Upper lobe of left lung (tissue), 6 donors: ENCODE measurements at regions not wholly inside any gene's neighbourhood (a gene's known extent, or its start where the extent isn't known, plus 50 kb on each side); places are given as distances from the start of the nearest gene placed in this dataset.

Experiments used
- ATAC-seq, 2 donors: fragments of 200-7000 bp; cut with Tn5 transposase; one replicate each; pipeline ENCODE4 v1.9.1; 2022; ENCODE audit warnings: mild to moderate bottlenecking in 2 of 2, moderate library complexity in 2 of 2; ENCODE audit not compliant: low FRiP score in 2 of 2
- DNase-seq, 2 donors: peaks; one replicate each; pipeline ENCODE4 v3.0.0-alpha.2; 2019 to 2020
- H3K27ac ChIP-seq, 4 donors: fragments of 200-600 bp; sonication (generic); one replicate each; pipeline ENCODE4 v1.5.1; 2016 to 2019
- H3K27me3 ChIP-seq, 4 donors: fragments of 200-600 bp; sonication (generic); one replicate each; pipeline ENCODE4 v1.5.1; 2017 to 2019
- H3K36me3 ChIP-seq, 4 donors: fragments of 200-600 bp; sonication (generic); one replicate each; pipeline ENCODE4 v1.5.1; 2016 to 2019
- H3K4me1 ChIP-seq, 4 donors: fragments of 200-600 bp; sonication (generic); one replicate each; pipeline ENCODE4 v1.5.1; 2018 to 2019
- H3K4me3 ChIP-seq, 4 donors: fragments of 200-600 bp; sonication (generic); one replicate each; pipeline ENCODE4 v1.5.1; 2017 to 2019; ENCODE audit warnings: mild to moderate bottlenecking in 2 of 4, moderate library complexity in 1 of 4
- H3K9me3 ChIP-seq, 4 donors: fragments of 200-600 bp; sonication (generic); one replicate each; pipeline ENCODE4 v1.5.1; 2018 to 2019
- CTCF ChIP-seq, 6 experiments: fragments of 450-650 bp in 4 of 6; fragments of 200-600 bp in 2 of 6; sonication (generic) in 2 of 6; IDR thresholded peaks; one replicate each; pipeline ENCODE4 v1.5.1; 2016 to 2019; ENCODE audit warnings: antibody characterized with exemption in 6 of 6
- EP300 ChIP-seq, 4 donors: sonication (generic); formaldehyde crosslinking; IDR thresholded peaks; one replicate each; pipeline ENCODE4 v1.5.1; 2017; ENCODE audit warnings: antibody characterized with exemption in 4 of 4, control low read depth in 2 of 4
- POLR2A ChIP-seq, 4 donors: fragments of 450-650 bp; IDR thresholded peaks; one replicate each; pipeline ENCODE4 v1.5.1; 2016 to 2017; ENCODE audit warnings: antibody characterized with exemption in 4 of 4, mild to moderate bottlenecking in 2 of 4
- POLR2AphosphoS5 ChIP-seq, 2 donors: sonication (generic); formaldehyde crosslinking; IDR thresholded peaks; one replicate each; pipeline ENCODE4 v1.5.1; 2017; ENCODE audit warnings: antibody characterized with exemption in 2 of 2
- WGBS, 2 donors: methylation state at CpG; one replicate each; pipeline ENCODE4 v1.1.5; 2017 to 2018; 5-methylcytosine and 5-hydroxymethylcytosine counted together
- donor health status: DM: no; HTN: no; CAD: no; lungs with moderate emphysema.
- donor health status: DM: no; HTN: yes; CAD: no; lungs with severe emphysema.

GRCh38 chr20:46808565-46808964 lies 86.1 kb upstream of the EYA2 start:
- no peak overlapping the region for H3K27ac ChIP-seq
- 35 to 56% methylated on average over 1 of the region's 1 CpG for WGBS, 2 donors
- H3K4me3 ChIP-seq: no peak overlapping the region
- H3K4me1 ChIP-seq: no peaks in the 10 kb centered on the region
- TF ChIP-seq CTCF (IDR thresholded peaks at IDR 0.05) (no peak), EP300 (IDR thresholded peaks at IDR 0.05) (no peak), POLR2AphosphoS5 (IDR thresholded peaks at IDR 0.05) (no peak), POLR2A (IDR thresholded peaks at IDR 0.05) (no peak)
- H3K36me3 ChIP-seq: no peaks in the 10 kb centered on the region
- peaks cover 0 to 12% (median 5%) of the 10 kb centered on the region in 4 donors for H3K27me3 ChIP-seq
- DNase-seq (no peak), ATAC-seq (no peak)
- no peaks in the 10 kb centered on the region for H3K9me3 ChIP-seq

- TF ChIP-seq EP300 (IDR thresholded peaks at IDR 0.05) (no peak), CTCF (IDR thresholded peaks at IDR 0.05) (no peak), POLR2A (IDR thresholded peaks at IDR 0.05) (no peak), POLR2AphosphoS5 (IDR thresholded peaks at IDR 0.05) (no peak)
- no peaks in the 10 kb centered on the region for H3K36me3 ChIP-seq
- DNase-seq: no peak
- no peak for ATAC-seq
- WGBS, 2 donors: 80 to 88% methylated on average over 12 of the region's 12 CpGs
- no peak overlapping the region for H3K27ac ChIP-seq
- H3K9me3 ChIP-seq: no peaks in the 10 kb centered on the region
- no peak overlapping the region for H3K4me3 ChIP-seq
- peaks cover 0 to 12% (median 5%) of the 10 kb centered on the region in 4 donors for H3K27me3 ChIP-seq
- H3K4me1 ChIP-seq: no peaks in the 10 kb centered on the region
These were observed 84.8 kb upstream of the EYA2 start for GRCh38 chr20:46809706-46810360.

GRCh38 chr20:46810448-46811223 lies 84.0 kb upstream of the EYA2 start:
- no peak for ATAC-seq
- Histone ChIP-seq H3K27me3 (peaks cover 0 to 12% (median 5%) of the 10 kb centered on the region in 4 donors), H3K27ac (no peak overlapping the region), H3K36me3 (no peaks in the 10 kb centered on the region), H3K9me3 (no peaks in the 10 kb centered on the region), H3K4me1 (no peaks in the 10 kb centered on the region), H3K4me3 (no peak overlapping the region)
- 59 to 64% methylated on average over 16 to 20 of the region's 20 CpGs for WGBS, 2 donors
- no peak for TF ChIP-seq POLR2A (IDR thresholded peaks at IDR 0.05)
- TF ChIP-seq CTCF (IDR thresholded peaks at IDR 0.05): no peak
- TF ChIP-seq EP300 (IDR thresholded peaks at IDR 0.05): no peak
- TF ChIP-seq POLR2AphosphoS5 (IDR thresholded peaks at IDR 0.05): no peak
- DNase-seq: no peak

- no peaks in the 10 kb centered on the region for H3K36me3 ChIP-seq
- ATAC-seq (no peak), DNase-seq (peak in 1 of 2 donors; percentile 62)
- H3K9me3 ChIP-seq: peaks cover 0 to 5% (median 0%) of the 10 kb centered on the region in 4 donors
- 13 to 36% methylated on average over 11 to 31 of the region's 54 CpGs for WGBS, 2 donors
- no peak for TF ChIP-seq POLR2A (IDR thresholded peaks at IDR 0.05)
- no peak for TF ChIP-seq EP300 (IDR thresholded peaks at IDR 0.05)
- TF ChIP-seq POLR2AphosphoS5 (IDR thresholded peaks at IDR 0.05): no peak
- no peak for TF ChIP-seq CTCF (IDR thresholded peaks at IDR 0.05)
- H3K27me3 ChIP-seq: peaks cover 0 to 12% (median 5%) of the 10 kb centered on the region in 4 donors
- no peak overlapping the region for H3K27ac ChIP-seq
- no peaks in the 10 kb centered on the region for H3K4me1 ChIP-seq
- no peak overlapping the region for H3K4me3 ChIP-seq
These were observed 83.2 kb upstream of the EYA2 start for GRCh38 chr20:46811224-46812084.
